Cerebellar cortex (tissue), 1 donor: ENCODE measurements at regions not wholly inside any gene's neighbourhood (a gene's known extent, or its start where the extent isn't known, plus 50 kb on each side); places are given as distances from the start of the nearest gene placed in this dataset.
"Not testable (repeated sequence)": the region's sequence is repeated elsewhere in the genome, so short reads cannot be mapped to it uniquely, and the experiment has no call there.

Experiments
- DNase-seq: peaks from one replicate; pipeline ENCODE4 v3.0.0-alpha.2; 2015; ENCODE audit warnings: low spot score

DNA sequence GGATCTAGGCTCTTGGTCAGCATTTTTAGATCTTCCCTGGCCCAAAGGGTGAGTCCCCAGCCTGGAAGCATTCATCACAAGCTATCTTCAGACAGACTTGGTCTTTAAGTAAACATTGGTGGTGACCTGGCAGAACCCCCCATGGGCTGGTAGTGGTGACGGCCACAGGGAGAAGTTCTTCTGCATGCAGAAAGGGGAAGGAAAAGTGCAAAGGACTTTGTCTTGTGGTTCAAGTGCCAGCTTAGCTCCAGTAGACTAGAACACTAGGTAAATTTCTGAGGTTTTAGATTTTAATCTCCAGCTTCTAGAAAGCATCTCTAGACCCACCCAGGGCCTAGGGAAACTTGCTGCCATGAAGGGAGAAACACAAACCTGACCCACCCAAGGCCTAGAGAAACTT, 584.0 kb downstream of the CHSY3 start:
- DNase-seq = no peak

DNA sequence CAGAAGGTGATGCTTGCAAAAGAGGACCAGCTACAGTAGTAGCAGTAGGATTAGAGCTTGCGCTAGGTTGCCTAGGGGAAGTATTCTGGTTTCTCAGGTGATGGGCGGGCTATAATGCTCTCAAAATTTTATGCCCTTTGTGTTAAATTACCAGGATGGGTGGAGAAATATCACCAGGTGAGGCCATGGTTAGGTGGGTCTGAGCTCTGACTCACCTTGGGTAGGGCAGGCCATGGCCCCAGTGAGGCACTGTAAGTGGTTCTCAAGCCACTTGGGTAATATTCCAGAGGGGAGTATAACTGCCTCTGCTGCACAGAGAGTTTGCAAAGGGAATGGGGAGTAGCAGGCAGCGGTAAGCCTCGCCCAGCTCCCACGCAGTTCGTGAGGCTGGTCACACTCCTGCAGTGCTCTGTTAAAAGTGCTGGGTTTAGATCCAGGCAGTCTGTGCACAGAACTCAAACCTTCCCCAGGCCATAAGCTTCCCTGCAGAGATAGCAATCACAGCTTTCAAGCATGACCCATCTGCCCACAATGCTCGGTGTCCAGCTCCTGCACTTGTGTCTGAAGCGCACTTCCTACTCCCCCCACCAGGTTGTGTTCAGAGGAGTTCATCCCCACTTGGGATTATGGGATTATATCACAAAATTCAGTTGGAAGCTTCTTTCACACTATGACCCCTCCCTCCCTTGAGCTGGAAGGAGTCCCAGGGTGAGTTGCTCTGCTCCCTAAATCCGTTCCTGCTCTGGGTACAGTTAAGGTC, 575.0 kb downstream of the CHSY3 start:
- no peak for DNase-seq

DNA sequence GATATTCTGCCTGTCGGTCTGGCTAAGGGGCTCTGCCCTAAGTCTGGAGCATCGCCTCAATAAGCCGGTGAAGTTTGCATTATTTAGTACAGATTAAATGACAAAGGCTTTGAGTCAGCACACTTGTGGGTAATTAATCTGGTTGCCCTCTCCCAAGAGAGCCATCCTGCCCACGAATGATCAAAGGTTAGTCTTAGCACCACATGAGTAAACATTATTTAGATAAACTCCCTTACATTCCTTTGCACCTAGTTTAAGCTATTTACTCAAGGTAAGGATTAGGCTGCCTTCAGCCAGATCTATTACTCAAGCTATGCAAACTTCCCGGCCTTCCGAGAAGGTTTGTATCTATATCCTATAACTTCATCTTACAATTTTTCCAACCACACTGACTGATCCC, 572.1 kb downstream of the CHSY3 start:
- DNase-seq = no peak

DNA sequence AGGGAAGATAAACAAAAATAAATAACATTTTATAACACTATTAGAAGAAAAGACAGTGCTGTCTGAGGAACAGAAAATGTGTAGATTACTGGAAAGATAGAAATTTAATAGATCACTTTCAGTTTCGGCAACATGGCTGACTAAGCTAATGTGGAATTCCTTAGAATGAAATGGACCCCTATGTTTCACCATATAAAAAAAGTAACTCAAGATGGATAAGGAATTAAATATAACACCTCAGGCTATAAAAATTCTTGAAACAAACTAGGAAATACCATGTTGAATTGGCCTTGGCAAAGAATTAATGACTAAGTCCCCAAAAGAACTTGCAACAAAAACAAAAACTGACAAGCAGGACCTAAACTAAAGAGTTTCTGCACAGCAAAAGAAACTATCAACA, 558.3 kb downstream of the CHSY3 start:
- DNase-seq = no peak

DNA sequence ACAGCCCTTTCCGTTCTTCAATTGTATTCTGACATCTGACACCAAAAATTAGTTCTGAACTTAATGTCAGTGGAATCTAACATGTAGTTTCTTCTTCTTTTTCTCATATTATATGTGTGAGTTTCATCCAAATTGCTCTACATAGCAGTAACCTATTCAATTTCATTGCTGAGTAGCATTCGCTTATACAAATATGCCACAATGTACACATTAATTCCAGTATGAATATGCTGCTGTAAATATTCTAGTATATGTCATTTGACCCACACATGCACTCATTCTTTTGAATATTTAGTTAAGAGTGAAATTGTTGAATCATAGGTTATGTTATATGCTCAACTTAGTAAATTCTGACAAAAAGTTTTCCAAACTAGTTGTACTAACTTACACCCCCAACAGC, 550.9 kb downstream of the CHSY3 start:
- DNase-seq = no peak

DNA sequence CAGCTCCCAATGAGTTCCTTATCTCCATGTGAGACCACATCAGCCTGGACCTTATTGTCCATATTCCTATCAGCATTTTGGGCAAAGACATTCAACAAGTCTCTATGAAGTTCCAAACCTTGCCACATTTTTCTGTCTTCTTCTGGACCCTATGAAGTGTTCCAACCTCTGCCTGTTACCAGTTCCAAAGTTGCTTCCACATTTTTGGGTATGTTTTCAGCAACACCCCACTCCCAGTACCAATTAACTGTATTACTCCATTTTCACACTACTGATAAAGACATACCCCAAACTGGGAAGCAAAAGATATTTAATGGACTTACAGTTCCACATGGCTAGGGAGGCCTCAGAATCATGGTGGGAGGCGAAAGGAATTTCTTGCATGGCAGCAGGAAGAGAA, 548.5 kb downstream of the CHSY3 start:
- no peak for DNase-seq

DNA sequence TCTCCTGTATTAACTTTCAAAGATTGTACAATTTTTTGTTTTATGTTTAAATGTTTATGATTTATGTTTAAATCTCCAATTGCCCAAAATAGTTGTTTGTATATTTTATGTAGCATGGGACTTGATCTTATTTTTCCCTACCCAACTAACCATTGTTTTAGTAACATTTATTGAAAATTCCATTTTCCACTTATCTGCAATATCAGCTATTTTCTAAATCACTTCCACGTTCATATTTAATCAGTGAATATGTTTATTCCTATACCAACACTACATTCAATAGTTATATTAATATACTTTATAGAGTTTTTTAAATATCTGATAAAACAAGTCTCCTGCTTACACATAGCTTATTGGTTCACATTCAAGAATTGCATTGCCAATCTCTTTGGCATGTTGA, 532.2 kb downstream of the CHSY3 start:
- no peak for DNase-seq

DNA sequence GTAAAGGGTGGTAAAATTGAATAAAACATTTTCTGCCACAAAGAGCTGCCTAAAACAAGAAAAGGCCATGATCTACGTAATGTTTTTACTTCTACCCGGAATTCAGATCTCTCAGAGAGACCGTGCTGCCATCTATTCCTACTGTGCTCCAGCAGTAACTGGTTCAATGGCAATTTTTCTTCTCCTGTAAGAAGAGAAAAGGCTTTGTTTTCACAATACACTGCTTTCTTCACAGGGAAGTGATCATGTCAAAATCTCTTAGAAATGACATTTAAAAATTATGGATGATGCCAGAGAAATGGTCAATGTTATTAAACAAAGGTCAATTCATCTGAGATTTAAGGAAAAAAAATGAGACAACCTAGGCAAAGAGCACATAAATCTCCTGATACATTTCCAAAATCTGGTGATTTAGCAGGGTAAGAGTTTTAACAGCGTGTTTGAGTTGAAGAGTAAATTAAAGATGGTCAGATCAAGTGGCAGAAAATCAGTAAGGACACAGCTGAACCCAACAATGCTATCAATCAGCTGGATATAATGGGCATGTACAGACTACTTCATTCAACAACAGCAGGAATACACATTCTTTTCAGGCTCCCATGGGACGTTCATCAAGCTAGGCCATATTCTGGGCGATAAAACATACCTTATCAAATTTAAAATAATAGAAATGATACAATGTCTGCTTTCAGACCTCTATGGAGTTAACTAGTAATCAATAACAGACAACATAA, 523.1 kb downstream of the CHSY3 start:
- no peak for DNase-seq

DNA sequence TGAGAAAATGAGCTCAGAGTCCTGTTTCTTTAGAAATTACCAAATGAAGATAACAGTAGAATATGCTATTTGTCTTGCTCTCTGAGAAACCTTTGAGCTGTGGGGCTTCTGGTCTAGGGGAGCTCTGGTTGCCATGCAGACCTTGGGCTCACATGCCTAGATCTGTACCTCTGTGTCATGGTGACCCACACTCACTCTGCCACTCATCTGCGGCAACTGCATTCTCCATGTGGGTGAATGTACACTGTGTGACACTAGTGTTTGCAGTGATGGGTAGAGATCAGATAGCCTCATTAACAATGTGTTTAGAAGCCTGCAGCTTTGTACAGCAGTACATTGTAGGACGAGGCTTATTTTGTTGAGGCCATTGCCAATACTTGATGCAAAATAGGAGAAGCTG, 521.2 kb downstream of the CHSY3 start:
- no peak for DNase-seq

DNA sequence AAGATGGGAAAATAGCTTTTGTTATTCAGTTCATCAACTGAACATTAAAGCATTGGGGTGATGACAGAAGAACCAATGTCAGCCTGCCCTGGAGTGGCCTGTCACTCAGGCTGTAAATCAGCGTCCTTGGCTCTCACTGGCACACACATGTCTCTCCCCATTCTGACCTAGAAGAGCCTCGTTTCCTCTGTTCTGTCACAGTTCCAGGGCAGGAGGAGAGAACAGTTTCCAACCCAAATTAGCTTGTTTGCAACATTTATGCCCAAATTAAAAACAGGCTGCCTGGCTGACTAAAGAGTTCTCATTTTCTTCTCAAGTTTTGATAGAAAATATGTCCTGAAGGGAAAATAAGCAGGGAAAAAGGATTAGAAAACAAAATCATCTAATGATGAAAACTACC, 520.1 kb downstream of the CHSY3 start:
- peak; percentile 6 for DNase-seq

DNA sequence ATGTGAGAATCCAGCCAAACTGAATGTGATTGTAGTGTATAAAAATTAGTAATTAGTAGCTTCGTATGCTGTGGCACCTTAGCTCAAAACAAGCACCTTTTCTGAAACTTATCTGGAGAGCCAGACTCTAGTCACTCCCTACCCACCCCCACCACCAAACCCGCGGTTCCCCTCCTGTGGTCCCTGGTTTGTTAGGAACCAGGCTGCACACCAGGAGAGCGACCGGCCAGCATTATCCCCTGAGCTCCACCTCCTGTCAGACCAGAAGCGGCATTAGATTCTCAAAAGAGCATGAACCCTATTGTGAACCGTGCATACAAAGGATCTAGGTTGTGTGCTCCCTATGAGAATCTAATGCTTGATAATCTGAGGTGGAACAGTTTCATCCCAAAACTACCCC, 498.6 kb downstream of the CHSY3 start:
- no peak for DNase-seq

DNA sequence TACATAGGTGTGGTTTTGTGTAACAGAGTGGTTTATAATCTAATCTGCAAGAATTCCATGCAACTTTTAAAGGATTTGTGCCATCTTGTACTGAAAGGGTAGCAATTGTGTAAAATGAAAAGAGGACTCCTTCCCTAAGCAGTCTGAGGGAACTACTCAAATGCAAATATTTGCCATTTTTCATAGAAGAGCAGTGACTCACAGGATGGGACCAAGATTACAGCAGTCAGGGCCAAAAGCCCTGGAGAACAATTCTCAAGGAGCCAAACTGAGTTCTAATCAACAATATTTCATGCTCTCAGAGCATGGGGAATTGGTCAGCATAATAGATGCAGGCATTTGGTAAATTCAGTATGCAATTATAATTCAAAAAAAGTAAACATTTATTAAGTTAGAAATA, 495.8 kb downstream of the CHSY3 start:
- no peak for DNase-seq

DNA sequence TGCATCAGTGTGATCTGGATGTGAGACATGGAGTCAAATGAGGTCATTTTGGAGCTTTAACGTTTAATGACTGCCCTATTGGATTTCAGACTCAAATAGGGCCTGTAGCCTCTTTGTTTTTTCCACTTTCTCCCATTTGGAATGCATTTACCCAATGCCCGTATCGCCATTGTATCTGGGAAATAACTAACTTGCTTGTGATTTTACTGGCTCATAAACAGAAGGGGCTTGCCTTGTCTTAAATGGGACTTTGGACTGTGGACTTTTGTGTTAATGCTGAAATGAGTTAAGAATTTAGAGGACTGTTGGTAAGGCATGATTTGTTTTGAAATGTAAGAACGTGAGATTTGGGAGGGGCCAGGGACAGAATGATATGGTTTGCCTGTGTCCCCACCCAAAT, 494.6 kb downstream of the CHSY3 start:
- no peak for DNase-seq

DNA sequence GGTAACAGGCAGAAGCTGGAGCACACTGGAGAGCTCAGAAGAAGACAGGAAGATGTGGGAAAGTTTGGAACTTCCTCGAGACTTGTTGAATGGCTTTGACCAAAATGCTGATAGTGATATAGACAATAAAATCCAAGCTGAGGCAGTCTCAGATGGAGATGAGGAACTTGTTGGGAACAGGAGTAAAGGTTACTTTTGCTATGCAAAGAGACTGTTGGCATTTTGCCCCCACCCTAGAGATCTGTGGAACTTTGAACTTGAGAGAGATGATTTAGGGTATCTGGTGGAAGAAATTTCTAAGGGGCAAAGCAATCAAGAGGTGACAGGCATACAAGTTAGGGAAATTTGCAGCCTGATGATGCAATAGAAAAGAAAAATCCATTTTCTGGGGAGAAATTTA, 493.5 kb downstream of the CHSY3 start:
- DNase-seq = not testable (repeated sequence)

DNA sequence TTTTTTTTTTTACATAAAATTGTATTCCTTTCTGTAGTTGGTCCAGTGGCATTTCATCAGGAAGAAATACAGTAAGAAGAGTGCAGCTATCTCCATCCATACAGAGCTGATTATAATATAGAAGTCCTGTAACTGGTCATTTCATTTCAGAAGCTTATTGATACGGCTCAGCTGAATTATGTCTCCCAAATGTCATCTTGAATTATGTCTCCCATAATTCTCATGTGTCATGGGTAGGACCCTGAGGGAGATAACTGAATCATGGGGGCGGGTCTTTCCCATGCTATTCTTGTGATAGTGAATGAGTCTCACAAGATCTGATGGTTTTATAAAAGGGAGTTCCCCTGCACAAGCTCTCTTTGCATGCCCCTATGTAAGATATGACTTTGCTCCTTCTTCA, 492.9 kb downstream of the CHSY3 start:
- DNase-seq = no peak

DNA sequence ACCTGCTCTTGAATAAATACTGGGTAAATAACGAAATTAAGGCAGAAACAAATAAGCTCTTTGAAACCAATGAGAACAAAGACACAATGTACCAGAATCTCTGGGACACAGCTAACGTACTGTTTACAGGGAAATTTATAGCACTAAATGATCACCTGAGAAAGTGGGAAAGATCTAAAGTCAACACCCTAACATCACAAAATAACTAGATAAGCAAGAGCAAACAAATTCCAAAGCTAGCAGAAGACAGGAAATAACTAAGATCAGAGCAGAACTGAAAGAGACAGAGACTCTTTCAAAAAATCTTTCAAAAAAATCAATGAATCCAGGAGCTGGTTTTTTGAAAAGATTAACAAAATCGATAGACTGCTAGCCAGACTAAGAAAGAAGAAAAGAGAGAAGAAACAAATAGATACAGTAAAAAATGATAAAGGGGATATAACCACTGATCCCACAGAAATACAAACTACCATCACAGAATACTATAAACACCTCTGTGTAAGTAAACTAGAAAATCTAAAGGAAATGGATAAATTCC, 487.5 kb downstream of the CHSY3 start:
- DNase-seq = not testable (repeated sequence)

DNA sequence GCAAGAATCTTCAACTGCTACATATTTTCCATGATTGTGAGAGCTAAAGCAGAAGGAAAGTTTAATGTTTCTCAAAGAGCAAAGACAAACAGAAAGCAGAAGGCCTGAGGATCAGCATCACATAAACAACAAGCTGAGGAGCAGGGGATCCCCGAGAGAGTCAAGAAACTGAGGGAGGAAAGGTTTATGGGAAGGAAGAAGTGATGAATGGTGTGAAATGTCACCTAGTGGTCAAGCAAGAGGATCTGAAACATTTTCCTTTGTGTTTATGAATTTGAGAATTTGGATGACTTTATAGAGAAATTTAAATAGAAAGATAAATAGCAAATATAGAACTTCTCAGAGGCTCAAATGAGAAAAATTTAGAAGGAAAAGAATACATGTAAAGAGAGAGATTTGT, 481.9 kb downstream of the CHSY3 start:
- DNase-seq = no peak

DNA sequence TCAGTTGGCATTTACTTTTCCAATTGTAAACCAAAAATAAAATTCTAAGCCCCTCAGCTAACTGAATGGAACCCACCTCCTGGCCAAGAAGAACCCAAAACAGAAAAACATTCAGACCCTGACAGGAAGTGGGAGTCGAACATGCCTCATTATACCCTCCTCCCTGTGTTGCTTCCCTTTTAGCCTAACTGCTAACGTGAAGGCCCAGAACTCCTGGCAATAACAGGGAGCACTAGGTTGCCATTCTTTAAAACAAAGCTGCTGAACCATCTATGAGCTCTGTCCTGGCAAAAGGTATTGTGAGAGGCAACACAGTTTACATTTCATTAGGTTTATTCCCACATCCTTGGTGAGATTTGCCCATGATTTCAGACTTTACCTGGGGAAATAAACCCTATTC, 481.4 kb downstream of the CHSY3 start:
- no peak for DNase-seq

DNA sequence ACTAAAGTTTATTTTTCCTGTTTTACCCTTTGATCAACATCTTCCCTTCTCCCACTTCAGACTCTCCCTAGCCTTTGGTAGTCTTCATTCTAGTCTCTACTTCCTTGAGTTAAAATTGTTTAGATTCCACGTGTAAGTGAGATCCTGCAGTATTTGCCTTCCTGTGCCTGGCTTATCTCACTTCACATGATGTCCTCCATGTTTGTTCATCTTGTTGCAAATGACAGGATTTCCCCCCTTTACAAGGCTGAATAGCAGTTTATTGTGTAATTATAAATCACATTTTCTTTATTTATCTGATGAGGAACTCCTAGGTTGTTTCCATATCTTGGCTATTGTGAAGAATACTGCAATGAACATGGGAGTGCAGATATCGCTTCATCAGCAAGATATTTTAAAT, 461.7 kb downstream of the CHSY3 start:
- no peak for DNase-seq

DNA sequence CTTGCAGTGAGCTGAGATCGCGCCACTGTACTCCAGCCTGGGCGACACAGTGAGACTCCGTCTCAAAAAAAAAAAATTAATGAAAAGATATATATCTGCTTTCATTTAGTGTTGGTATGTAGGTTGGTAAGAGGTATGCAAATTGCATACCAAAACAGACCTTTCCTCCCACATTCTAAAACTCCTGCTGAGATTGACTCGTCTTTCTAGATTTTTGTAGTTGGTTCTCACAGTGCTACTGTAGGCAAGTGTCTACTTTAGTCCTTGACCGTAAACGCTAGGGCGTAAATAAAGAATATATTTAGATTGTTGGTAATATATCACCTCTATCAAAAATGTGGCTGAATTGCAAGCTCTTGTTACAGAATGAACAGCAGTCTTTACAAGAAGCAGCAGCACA, 445.9 kb downstream of the CHSY3 start:
- DNase-seq = no peak

DNA sequence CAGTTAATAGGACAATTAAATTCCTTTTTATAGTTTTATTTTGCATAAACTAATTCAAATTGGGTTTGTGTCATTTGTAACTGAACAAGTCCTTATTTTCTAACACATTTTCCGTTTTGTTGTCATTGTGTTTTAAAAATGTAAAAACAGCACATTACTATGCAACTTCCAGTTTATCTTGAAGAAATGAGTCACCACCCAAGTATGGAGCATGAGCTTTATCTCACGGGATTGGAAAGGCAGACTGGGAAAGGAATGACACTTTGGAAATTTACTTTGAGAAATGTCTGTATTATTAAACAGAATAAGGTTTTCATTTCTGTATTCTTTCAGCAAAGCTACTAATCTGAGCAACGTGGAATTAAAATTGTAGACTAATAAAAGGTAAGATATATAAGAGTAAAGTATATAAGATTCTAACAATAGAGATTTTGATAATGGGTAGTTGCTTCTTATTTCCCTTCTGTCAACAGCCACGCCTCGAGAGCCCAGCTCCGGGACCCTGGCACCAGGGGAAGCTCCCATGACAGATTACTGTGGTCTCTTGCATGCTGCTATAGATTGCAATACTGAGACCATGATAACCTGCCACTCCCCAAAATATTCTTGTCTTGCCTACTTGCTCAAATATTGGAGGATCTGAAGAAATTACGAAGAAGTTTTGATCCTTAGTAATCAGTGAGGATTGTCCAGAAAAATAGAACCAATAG, 433.1 kb downstream of the CHSY3 start:
- DNase-seq = no peak

DNA sequence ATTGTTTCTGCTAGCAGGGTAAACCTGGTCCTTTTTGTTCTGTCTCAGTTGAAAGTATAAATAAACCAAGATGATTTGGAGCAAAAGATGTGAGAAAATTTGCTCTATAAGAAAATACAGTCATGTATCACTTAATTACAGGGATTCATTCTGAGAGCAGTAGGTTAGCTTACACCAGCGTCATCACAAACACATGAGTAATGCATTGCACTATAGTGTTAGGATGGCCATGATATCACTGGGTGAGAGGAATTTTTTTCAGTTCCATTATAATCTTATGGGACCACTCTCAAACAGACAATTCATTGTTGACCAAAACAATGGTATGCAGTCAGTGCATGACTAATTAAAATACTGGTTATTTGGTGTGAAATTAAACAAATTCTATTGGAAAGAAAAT, 430.9 kb downstream of the CHSY3 start:
- no peak for DNase-seq

DNA sequence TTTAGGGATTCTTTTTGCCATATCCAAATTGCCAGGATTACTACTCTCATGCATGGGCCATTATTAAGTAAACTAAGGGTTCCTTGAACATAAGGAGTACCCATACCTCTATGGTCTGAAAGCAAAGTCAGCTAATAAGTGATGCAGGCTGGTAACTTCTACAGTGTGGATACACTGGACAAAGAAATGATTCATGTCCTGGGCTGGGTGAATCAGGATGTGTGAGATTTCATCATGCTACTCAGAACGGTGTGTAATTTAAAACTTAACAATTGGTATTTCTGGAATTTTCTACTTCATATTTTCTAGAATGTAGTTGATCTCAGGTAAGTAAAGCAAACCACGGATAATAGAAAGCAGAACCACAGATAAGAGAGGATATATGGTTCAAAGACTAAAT, 428.8 kb downstream of the CHSY3 start:
- no peak for DNase-seq
